ENCODE measurements at regions not wholly inside any gene's neighbourhood (a gene's known extent, or its start where the extent isn't known, plus 50 kb on each side); places are given as distances from the start of the nearest gene placed in this dataset.

- peaks cover 7% of the 10 kb centered on the region for H3K27me3 Mint-ChIP-seq
- H3K9me3 Mint-ChIP-seq (ENCODE audit: low read depth): peaks cover 2% of the 10 kb centered on the region
- peak; percentile 41 for DNase-seq
- H3K4me3 Mint-ChIP-seq: no peak overlapping the region
- peak overlapping the region; percentile 11 for H3K27ac Mint-ChIP-seq
- intact Hi-C loops (cut with DNase I, micrococcal nuclease): loop anchor here (1.0 to 2.0 kb wide), 4 partner anchors 30 to 70 kb away; partner anchors contain the start of gene RAD23B (in 1 of the 2)
- H3K4me1 Mint-ChIP-seq: peaks cover 14% of the 10 kb centered on the region
- no peaks in the 10 kb centered on the region for H3K36me3 Mint-ChIP-seq (ENCODE audit: low read depth)
- CTCF ChIA-PET: no interaction called here
- POLR2A ChIA-PET: no interaction called here
- ATAC-seq: peak; percentile 99
Measured at GRCh38 chr9:107213561-107214028, 69.5 kb upstream of the RAD23B start.

GRCh38 chr9:107214381-107214780, 68.7 kb upstream of the RAD23B start:
- ATAC-seq (no peak), DNase-seq (no peak)
- intact Hi-C loops (cut with DNase I, micrococcal nuclease): no loop called here
- Mint-ChIP-seq H3K4me1 (peaks cover 14% of the 10 kb centered on the region), H3K36me3 (ENCODE audit: low read depth) (no peaks in the 10 kb centered on the region), H3K27me3 (peaks cover 9% of the 10 kb centered on the region), H3K9me3 (ENCODE audit: low read depth) (peaks cover 4% of the 10 kb centered on the region), H3K4me3 (no peak overlapping the region), H3K27ac (no peak overlapping the region)
- POLR2A ChIA-PET: no interaction called here
- CTCF ChIA-PET: no interaction called here

- peaks cover 4% of the 10 kb centered on the region for H3K9me3 Mint-ChIP-seq (ENCODE audit: low read depth)
- CTCF ChIA-PET: no interaction called here
- no peak overlapping the region for H3K4me3 Mint-ChIP-seq
- peaks cover 14% of the 10 kb centered on the region for H3K4me1 Mint-ChIP-seq
- intact Hi-C loops (cut with DNase I, micrococcal nuclease): no loop called here
- ATAC-seq (no peak), DNase-seq (no peak)
- H3K27ac Mint-ChIP-seq: no peak overlapping the region
- POLR2A ChIA-PET: no interaction called here
- H3K27me3 Mint-ChIP-seq: peaks cover 8% of the 10 kb centered on the region
- H3K36me3 Mint-ChIP-seq (ENCODE audit: low read depth): no peaks in the 10 kb centered on the region
Measured at GRCh38 chr9:107214915-107215314, 68.2 kb upstream of the RAD23B start.

- DNase-seq: no peak
- H3K4me3 Mint-ChIP-seq: no peak overlapping the region
- H3K36me3 Mint-ChIP-seq (ENCODE audit: low read depth): no peaks in the 10 kb centered on the region
- peaks cover 14% of the 10 kb centered on the region for H3K4me1 Mint-ChIP-seq
- no peak for ATAC-seq
- peaks cover 5% of the 10 kb centered on the region for H3K27me3 Mint-ChIP-seq
- no peak overlapping the region for H3K27ac Mint-ChIP-seq
- ChIA-PET CTCF (no interaction called here), POLR2A (no interaction called here)
- intact Hi-C loops (cut with DNase I, micrococcal nuclease): no loop called here
- H3K9me3 Mint-ChIP-seq (ENCODE audit: low read depth): peaks cover 4% of the 10 kb centered on the region
Measured at GRCh38 chr9:107215381-107215780, 67.7 kb upstream of the RAD23B start.

GRCh38 chr9:107216329-107216728, 66.8 kb upstream of the RAD23B start:
- Mint-ChIP-seq H3K27ac (no peak overlapping the region), H3K27me3 (peaks cover 5% of the 10 kb centered on the region), H3K4me3 (no peak overlapping the region), H3K9me3 (ENCODE audit: low read depth) (peaks cover 4% of the 10 kb centered on the region), H3K4me1 (peaks cover 14% of the 10 kb centered on the region), H3K36me3 (ENCODE audit: low read depth) (no peaks in the 10 kb centered on the region)
- intact Hi-C loops (cut with DNase I, micrococcal nuclease): no loop called here
- no peak for DNase-seq
- ChIA-PET POLR2A (no interaction called here), CTCF (no interaction called here)
- no peak for ATAC-seq

- ATAC-seq (no peak), DNase-seq (no peak)
- ChIA-PET CTCF (interaction anchor here (0.7 to 0.9 kb wide), 2 partner anchors 77 to 347 kb away, joined by 3 to 4 read pairs; no protein-coding TSS in a partner anchor), POLR2A (no interaction called here)
- Mint-ChIP-seq H3K27me3 (peaks cover 8% of the 10 kb centered on the region), H3K4me3 (no peak overlapping the region), H3K4me1 (peaks cover 1% of the 10 kb centered on the region), H3K9me3 (ENCODE audit: low read depth) (peaks cover 2% of the 10 kb centered on the region), H3K36me3 (ENCODE audit: low read depth) (no peaks in the 10 kb centered on the region), H3K27ac (no peak overlapping the region)
- intact Hi-C loops (cut with DNase I, micrococcal nuclease): no loop called here
Measured at GRCh38 chr9:107218829-107219485, 64.1 kb upstream of the RAD23B start.

- no peak for ATAC-seq
- Mint-ChIP-seq H3K4me3 (no peak overlapping the region), H3K4me1 (no peaks in the 10 kb centered on the region), H3K36me3 (ENCODE audit: low read depth) (no peaks in the 10 kb centered on the region), H3K9me3 (ENCODE audit: low read depth) (peaks cover 2% of the 10 kb centered on the region), H3K27me3 (peaks cover 8% of the 10 kb centered on the region), H3K27ac (no peak overlapping the region)
- intact Hi-C loops (cut with DNase I, micrococcal nuclease): no loop called here
- no peak for DNase-seq
- CTCF ChIA-PET: interaction anchor here (0.7 kb wide), 1 partner anchor 347 kb away, joined by 4 read pairs; no protein-coding TSS in a partner anchor
- POLR2A ChIA-PET: no interaction called here
Measured at GRCh38 chr9:107219486-107220077, 63.5 kb upstream of the RAD23B start.

- Mint-ChIP-seq H3K4me3 (no peak overlapping the region), H3K36me3 (ENCODE audit: low read depth) (no peaks in the 10 kb centered on the region), H3K27ac (no peak overlapping the region), H3K27me3 (peaks cover 17% of the 10 kb centered on the region), H3K9me3 (ENCODE audit: low read depth) (peaks cover 2% of the 10 kb centered on the region), H3K4me1 (no peaks in the 10 kb centered on the region)
- DNase-seq (no peak), ATAC-seq (no peak)
- intact Hi-C loops (cut with DNase I, micrococcal nuclease): no loop called here
- ChIA-PET CTCF (interaction anchor here (0.8 kb wide), 1 partner anchor 40 kb away, joined by 3 read pairs; no protein-coding TSS in a partner anchor), POLR2A (no interaction called here)
Measured at GRCh38 chr9:107221321-107221720, 61.8 kb upstream of the RAD23B start.

- DNase-seq (no peak), ATAC-seq (no peak)
- no peak overlapping the region for H3K27ac Mint-ChIP-seq
- H3K36me3 Mint-ChIP-seq (ENCODE audit: low read depth): no peaks in the 10 kb centered on the region
- H3K4me3 Mint-ChIP-seq: no peak overlapping the region
- ChIA-PET CTCF (interaction anchor here (0.8 to 1.9 kb wide), 3 partner anchors 15 to 120 kb away, joined by 3 to 4 read pairs (median 3); no protein-coding TSS in a partner anchor), POLR2A (no interaction called here)
- intact Hi-C loops (cut with DNase I, micrococcal nuclease): no loop called here
- H3K27me3 Mint-ChIP-seq: peaks cover 17% of the 10 kb centered on the region
- no peaks in the 10 kb centered on the region for H3K4me1 Mint-ChIP-seq
- H3K9me3 Mint-ChIP-seq (ENCODE audit: low read depth): peaks cover 2% of the 10 kb centered on the region
Measured at GRCh38 chr9:107222020-107222522, 61.0 kb upstream of the RAD23B start.

GRCh38 chr9:107223381-107223780, 59.7 kb upstream of the RAD23B start:
- CTCF ChIA-PET: interaction anchor here (1.9 kb wide), 1 partner anchor 118 kb away, joined by 4 read pairs; no protein-coding TSS in a partner anchor
- H3K27me3 Mint-ChIP-seq: peaks cover 17% of the 10 kb centered on the region

GRCh38 chr9:107224252-107224651, 58.8 kb upstream of the RAD23B start:
- ATAC-seq (no peak), DNase-seq (no peak)
- no peaks in the 10 kb centered on the region for H3K36me3 Mint-ChIP-seq (ENCODE audit: low read depth)
- H3K4me3 Mint-ChIP-seq: no peak overlapping the region
- CTCF ChIA-PET: no interaction called here
- peaks cover 17% of the 10 kb centered on the region for H3K27me3 Mint-ChIP-seq
- H3K27ac Mint-ChIP-seq: no peak overlapping the region
- no peaks in the 10 kb centered on the region for H3K4me1 Mint-ChIP-seq
- intact Hi-C loops (cut with DNase I, micrococcal nuclease): no loop called here
- no peaks in the 10 kb centered on the region for H3K9me3 Mint-ChIP-seq (ENCODE audit: low read depth)
- POLR2A ChIA-PET: no interaction called here

More at GRCh38 chr9:107223381-107223780, 59.7 kb upstream of the RAD23B start:
- Mint-ChIP-seq H3K4me1 (no peaks in the 10 kb centered on the region), H3K9me3 (ENCODE audit: low read depth) (peaks cover 2% of the 10 kb centered on the region), H3K4me3 (no peak overlapping the region), H3K27ac (no peak overlapping the region), H3K36me3 (ENCODE audit: low read depth) (no peaks in the 10 kb centered on the region)
- POLR2A ChIA-PET: no interaction called here
- no peak for ATAC-seq
- DNase-seq: no peak
- intact Hi-C loops (cut with DNase I, micrococcal nuclease): no loop called here

GRCh38 chr9:107226421-107226820, 56.7 kb upstream of the RAD23B start:
- Mint-ChIP-seq H3K27me3 (peaks cover 33% of the 10 kb centered on the region), H3K4me1 (no peaks in the 10 kb centered on the region), H3K36me3 (ENCODE audit: low read depth) (no peaks in the 10 kb centered on the region), H3K4me3 (no peak overlapping the region), H3K27ac (no peak overlapping the region), H3K9me3 (ENCODE audit: low read depth) (no peaks in the 10 kb centered on the region)
- CTCF ChIA-PET: interaction anchor here (0.7 kb wide), 1 partner anchor 15 kb away, joined by 3 read pairs; no protein-coding TSS in a partner anchor
- DNase-seq: no peak
- intact Hi-C loops (cut with DNase I, micrococcal nuclease): no loop called here
- POLR2A ChIA-PET: no interaction called here
- ATAC-seq: no peak
